Trophoblast cell (in vitro differentiated cells and primary cell): ENCODE measurements at regions not wholly inside any gene's neighbourhood (a gene's known extent, or its start where the extent isn't known, plus 50 kb on each side); places are given as distances from the start of the nearest gene placed in this dataset.

ENCODE experiments used
- DNase-seq, 2 donors: peaks; one replicate each; pipeline ENCODE4 v3.0.0-alpha.2; 2016
- H2AFZ ChIP-seq: 2 replicates; pipeline ENCODE4 v1.6.1; 2013; ENCODE audit warnings: low read length, moderate library complexity, mild to moderate bottlenecking; ENCODE audit not compliant: insufficient read depth, poor library complexity
- H2AK5ac ChIP-seq: 2 replicates; pipeline ENCODE4 v1.6.1; 2013; ENCODE audit warnings: mild to moderate bottlenecking, low read length
- H2BK120ac ChIP-seq: 2 replicates; pipeline ENCODE4 v1.6.1; 2013; ENCODE audit warnings: low read length, mild to moderate bottlenecking, moderate library complexity; ENCODE audit not compliant: insufficient read depth, poor library complexity
- H2BK12ac ChIP-seq: 2 replicates; pipeline ENCODE4 v1.6.1; 2013; ENCODE audit warnings: mild to moderate bottlenecking, low read length, moderate library complexity
- H2BK5ac ChIP-seq: 2 replicates; pipeline ENCODE4 v1.6.1; 2013; ENCODE audit warnings: low read length, low read depth, moderate library complexity, mild to moderate bottlenecking; ENCODE audit not compliant: poor library complexity
- H3K14ac ChIP-seq: 2 replicates; pipeline ENCODE4 v1.6.1; 2013; ENCODE audit warnings: mild to moderate bottlenecking, low read length
- H3K18ac ChIP-seq: 2 replicates; pipeline ENCODE4 v1.6.1; 2013; ENCODE audit warnings: mild to moderate bottlenecking, low read length
- H3K23ac ChIP-seq: 2 replicates; pipeline ENCODE4 v1.6.1; 2013; ENCODE audit warnings: low read length
- H3K27ac ChIP-seq: 2 replicates; pipeline ENCODE4 v1.5.1; 2013; ENCODE audit warnings: low read depth, mild to moderate bottlenecking, inconsistent platforms, low read length, moderate library complexity
- H3K27me3 ChIP-seq: 2 replicates; pipeline ENCODE4 v1.6.1; 2013; ENCODE audit warnings: inconsistent platforms, mild to moderate bottlenecking, low read length, moderate library complexity; ENCODE audit not compliant: insufficient read depth
- H3K36me3 ChIP-seq, 2 experiments: 1 replicate in 1 of 2; 2 replicates in 1 of 2; pipeline ENCODE4 v1.6.1; 2013; ENCODE audit warnings: low read length in 2 of 2, mild to moderate bottlenecking in 2 of 2, moderate library complexity in 1 of 2; ENCODE audit not compliant: insufficient read depth in 2 of 2, control insufficient read depth in 1 of 2
- H3K4ac ChIP-seq: 2 replicates; pipeline ENCODE4 v1.6.1; 2013; ENCODE audit warnings: low read depth, mild to moderate bottlenecking, low read length, moderate library complexity
- H3K4me1 ChIP-seq, 2 experiments: 1 replicate in 1 of 2; 2 replicates in 1 of 2; pipeline ENCODE4 v1.6.1; 2013; ENCODE audit warnings: low read length in 2 of 2, mild to moderate bottlenecking in 2 of 2, moderate library complexity in 1 of 2; ENCODE audit not compliant: insufficient read depth in 2 of 2, control insufficient read depth in 1 of 2
- H3K4me2 ChIP-seq: 2 replicates; pipeline ENCODE4 v1.6.1; 2013; ENCODE audit warnings: inconsistent platforms, mild to moderate bottlenecking, low read length, moderate library complexity
- H3K4me3 ChIP-seq: 2 replicates; pipeline ENCODE4 v1.5.1; 2013; ENCODE audit warnings: mild to moderate bottlenecking, low read depth, low read length, inconsistent platforms
- H3K79me1 ChIP-seq: one replicate; pipeline ENCODE4 v1.6.1; 2013; ENCODE audit warnings: low read length
- H3K79me2 ChIP-seq: 2 replicates; pipeline ENCODE4 v1.6.1; 2013; ENCODE audit warnings: low read length, mild to moderate bottlenecking; ENCODE audit not compliant: control insufficient read depth, insufficient read depth, poor library complexity
- H3K9ac ChIP-seq: 2 replicates; pipeline ENCODE4 v1.6.1; 2013; ENCODE audit warnings: mild to moderate bottlenecking, low read length
- H3K9me3 ChIP-seq: 2 replicates; pipeline ENCODE4 v1.6.1; 2013; ENCODE audit warnings: low read depth, mild to moderate bottlenecking, control low read depth, inconsistent platforms, low read length; ENCODE audit not compliant: insufficient read depth
- H4K12ac ChIP-seq: 2 replicates; pipeline ENCODE4 v1.6.1; 2013; ENCODE audit warnings: low read depth, mild to moderate bottlenecking, low read length, moderate library complexity
- H4K8ac ChIP-seq: 2 replicates; pipeline ENCODE4 v1.6.1; 2013; ENCODE audit warnings: low read depth, mild to moderate bottlenecking, low read length, moderate library complexity
- H4K91ac ChIP-seq: one replicate; pipeline ENCODE4 v1.6.1; 2013; ENCODE audit warnings: low read depth, mild to moderate bottlenecking, low read length, moderate library complexity
- WGBS: extraction: QIAGEN DNeasy Blood & Tissue Kit; methylation state at CpG from one replicate; pipeline ENCODE4 v1.1.7; 2013; ENCODE audit warnings: missing lambda C conversion rate; ENCODE audit not compliant: insufficient read length, insufficient coverage; ENCODE audit errors: extremely low coverage; 5-methylcytosine and 5-hydroxymethylcytosine counted together

DNA sequence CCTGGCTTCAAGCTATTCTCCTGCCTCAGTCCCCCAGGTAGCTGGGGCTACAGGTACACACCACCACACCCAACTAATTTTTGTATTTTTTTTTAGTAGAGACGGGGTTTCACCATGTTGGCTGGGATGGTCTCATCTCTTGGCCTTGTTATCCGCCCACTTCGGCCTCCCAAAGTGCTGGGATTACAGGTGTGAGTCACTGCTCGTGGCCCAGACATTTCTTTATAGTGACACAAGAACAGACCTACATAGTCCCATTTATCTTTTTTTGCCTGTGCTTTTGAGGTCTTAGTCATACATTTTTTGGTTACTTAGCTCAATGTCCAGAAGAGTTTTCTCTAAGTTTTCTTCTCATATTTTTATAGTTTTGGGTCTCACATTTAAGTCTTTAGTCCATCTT lies 247.4 kb downstream of the SYT10 start:
- H4K8ac ChIP-seq: no peak overlapping the region
- no peaks in the 10 kb centered on the region for H3K36me3 ChIP-seq
- H3K9me3 ChIP-seq: no peaks in the 10 kb centered on the region
- H3K14ac ChIP-seq: no peak overlapping the region
- no peak overlapping the region for H4K12ac ChIP-seq
- H3K27me3 ChIP-seq: no peaks in the 10 kb centered on the region
- H2BK12ac ChIP-seq: peak overlapping the region; percentile 89
- no peak overlapping the region for H2AK5ac ChIP-seq
- H3K18ac ChIP-seq: no peak overlapping the region
- H3K23ac ChIP-seq: no peak overlapping the region
- H3K4me2 ChIP-seq: no peak overlapping the region
- no peak overlapping the region for H2BK5ac ChIP-seq
- DNase-seq: peak; percentile 43 to 44
- no peaks in the 10 kb centered on the region for H3K79me2 ChIP-seq
- H2BK120ac ChIP-seq: no peak overlapping the region
- no CpG with 5 or more reads among the region's 4 CpGs for WGBS
- peaks cover 0 to 2% of the 10 kb centered on the region in 2 experiments for H3K4me1 ChIP-seq
- H2AFZ ChIP-seq: no peak overlapping the region
- no peak overlapping the region for H4K91ac ChIP-seq
- H3K79me1 ChIP-seq: peaks cover 2% of the 10 kb centered on the region
- no peak overlapping the region for H3K9ac ChIP-seq
- no peak overlapping the region for H3K27ac ChIP-seq
- no peak overlapping the region for H3K4ac ChIP-seq
- no peak overlapping the region for H3K4me3 ChIP-seq

- no peak overlapping the region for H4K12ac ChIP-seq
- no peak overlapping the region for H3K4me2 ChIP-seq
- H4K91ac ChIP-seq: no peak overlapping the region
- H3K27ac ChIP-seq: no peak overlapping the region
- no peak overlapping the region for H3K23ac ChIP-seq
- peak in 1 of 2 donors; percentile 42 for DNase-seq
- H3K79me2 ChIP-seq: no peaks in the 10 kb centered on the region
- H3K9ac ChIP-seq: no peak overlapping the region
- no peak overlapping the region for H2BK12ac ChIP-seq
- no peak overlapping the region for H2AFZ ChIP-seq
- no peak overlapping the region for H2BK120ac ChIP-seq
- H3K27me3 ChIP-seq: peaks cover 3% of the 10 kb centered on the region
- H3K79me1 ChIP-seq: peaks cover 2% of the 10 kb centered on the region
- H2AK5ac ChIP-seq: no peak overlapping the region
- no peaks in the 10 kb centered on the region for H3K9me3 ChIP-seq
- H3K4me3 ChIP-seq: no peak overlapping the region
- H3K36me3 ChIP-seq: no peaks in the 10 kb centered on the region
- no peak overlapping the region for H3K18ac ChIP-seq
- H3K4me1 ChIP-seq: peaks cover 0 to 2% of the 10 kb centered on the region in 2 experiments
- no peak overlapping the region for H2BK5ac ChIP-seq
- no peak overlapping the region for H3K4ac ChIP-seq
- H4K8ac ChIP-seq: no peak overlapping the region
- H3K14ac ChIP-seq: no peak overlapping the region
These were observed 252.2 kb downstream of the SYT10 start for GRCh38 chr12:33187409-33187808.

- H4K12ac ChIP-seq: no peak overlapping the region
- no peak overlapping the region for H4K8ac ChIP-seq
- no peak overlapping the region for H3K14ac ChIP-seq
- H3K9me3 ChIP-seq: no peaks in the 10 kb centered on the region
- no peak overlapping the region for H3K9ac ChIP-seq
- peaks cover 4% of the 10 kb centered on the region for H3K79me1 ChIP-seq
- H2AK5ac ChIP-seq: no peak overlapping the region
- no peak overlapping the region for H3K18ac ChIP-seq
- no peaks in the 10 kb centered on the region for H3K36me3 ChIP-seq
- DNase-seq: no peak
- H3K4ac ChIP-seq: no peak overlapping the region
- H2AFZ ChIP-seq: no peak overlapping the region
- no peak overlapping the region for H3K27ac ChIP-seq
- no CpG with 5 or more reads among the region's 3 CpGs for WGBS
- H2BK5ac ChIP-seq: no peak overlapping the region
- H2BK12ac ChIP-seq: no peak overlapping the region
- H3K4me2 ChIP-seq: no peak overlapping the region
- peaks cover 3% of the 10 kb centered on the region in 2 experiments for H3K4me1 ChIP-seq
- no peak overlapping the region for H3K4me3 ChIP-seq
- no peak overlapping the region for H2BK120ac ChIP-seq
- peaks cover 3% of the 10 kb centered on the region for H3K27me3 ChIP-seq
- no peak overlapping the region for H3K23ac ChIP-seq
- H3K79me2 ChIP-seq: no peaks in the 10 kb centered on the region
- no peak overlapping the region for H4K91ac ChIP-seq
These were observed 255.5 kb downstream of the SYT10 start for GRCh38 chr12:33184161-33184560.

GRCh38 chr12:33182485-33182884 lies 257.1 kb downstream of the SYT10 start:
- no peak overlapping the region for H4K91ac ChIP-seq
- no peak overlapping the region for H3K27ac ChIP-seq
- no peak overlapping the region for H3K14ac ChIP-seq
- H3K4me1 ChIP-seq: peaks cover 3% of the 10 kb centered on the region in 2 experiments
- H3K18ac ChIP-seq: no peak overlapping the region
- no CpG with 5 or more reads among the region's 1 CpG for WGBS
- H3K27me3 ChIP-seq: peaks cover 3% of the 10 kb centered on the region
- no peak overlapping the region for H3K4ac ChIP-seq
- no peak overlapping the region for H2AK5ac ChIP-seq
- no peak overlapping the region for H3K4me2 ChIP-seq
- H3K23ac ChIP-seq: no peak overlapping the region
- no peak overlapping the region for H3K4me3 ChIP-seq
- no peak overlapping the region for H2BK120ac ChIP-seq
- no peak overlapping the region for H2BK12ac ChIP-seq
- H2BK5ac ChIP-seq: no peak overlapping the region
- peaks cover 4% of the 10 kb centered on the region for H3K79me1 ChIP-seq
- H3K79me2 ChIP-seq: no peaks in the 10 kb centered on the region
- no peak for DNase-seq
- H3K9me3 ChIP-seq: no peaks in the 10 kb centered on the region
- no peak overlapping the region for H2AFZ ChIP-seq
- H3K36me3 ChIP-seq: no peaks in the 10 kb centered on the region
- H4K12ac ChIP-seq: no peak overlapping the region
- H4K8ac ChIP-seq: no peak overlapping the region
- no peak overlapping the region for H3K9ac ChIP-seq
